Hematopoietic multipotent progenitor cell (in vitro differentiated cells): ENCODE measurements at regions not wholly inside any gene's neighbourhood (a gene's known extent, or its start where the extent isn't known, plus 50 kb on each side); places are given as distances from the start of the nearest gene placed in this dataset.

Source experiments
- DNase-seq, 3 donors: peaks; one replicate each; pipeline ENCODE4 v3.0.0-alpha.2; 2011 to 2015; ENCODE audit warnings: low read depth in 2 of 3, low spot score in 2 of 3

DNA sequence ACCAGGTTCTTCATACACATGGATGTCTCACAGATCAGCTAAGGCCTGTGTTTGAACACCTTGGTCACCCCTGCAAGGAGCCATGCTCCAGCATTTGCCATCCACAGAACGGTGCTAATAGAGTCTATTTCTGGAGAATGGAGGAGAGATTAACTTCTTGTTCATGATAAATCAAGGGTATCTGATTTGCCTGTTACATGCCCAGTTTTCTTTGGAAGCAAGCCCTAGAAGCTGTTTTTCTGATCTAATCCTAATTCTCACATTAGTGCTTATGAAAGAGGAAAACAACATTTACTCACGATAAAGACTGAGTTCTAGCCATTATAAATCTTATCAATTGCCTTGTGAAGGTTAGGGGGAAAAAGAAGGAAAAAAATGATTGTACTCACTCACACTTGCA lies 119.6 kb upstream of the DTNA start:
- DNase-seq: no peak

- DNase-seq: no peak
Observed at GRCh38 chr18:34591920-34592444, 118.1 kb upstream of the DTNA start.

DNA sequence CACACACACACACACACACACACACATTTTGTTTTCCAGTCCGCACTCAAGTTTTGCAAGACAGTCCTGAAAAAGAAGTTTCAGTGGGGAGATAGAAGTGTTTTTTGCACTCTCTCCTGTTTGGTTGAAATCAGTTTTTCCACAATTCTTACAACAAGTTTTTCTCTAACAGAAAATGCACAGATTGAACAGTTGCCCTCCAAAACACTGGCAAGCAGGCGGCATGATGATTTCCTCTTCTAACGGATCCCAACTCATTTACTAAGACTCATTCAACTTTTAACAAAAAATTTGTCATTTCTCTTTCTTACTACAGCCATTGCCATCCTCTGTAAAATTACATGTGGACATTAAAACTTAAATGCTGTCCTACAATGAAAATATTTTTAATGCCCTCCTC lies 117.6 kb upstream of the DTNA start:
- DNase-seq: no peak

DNA sequence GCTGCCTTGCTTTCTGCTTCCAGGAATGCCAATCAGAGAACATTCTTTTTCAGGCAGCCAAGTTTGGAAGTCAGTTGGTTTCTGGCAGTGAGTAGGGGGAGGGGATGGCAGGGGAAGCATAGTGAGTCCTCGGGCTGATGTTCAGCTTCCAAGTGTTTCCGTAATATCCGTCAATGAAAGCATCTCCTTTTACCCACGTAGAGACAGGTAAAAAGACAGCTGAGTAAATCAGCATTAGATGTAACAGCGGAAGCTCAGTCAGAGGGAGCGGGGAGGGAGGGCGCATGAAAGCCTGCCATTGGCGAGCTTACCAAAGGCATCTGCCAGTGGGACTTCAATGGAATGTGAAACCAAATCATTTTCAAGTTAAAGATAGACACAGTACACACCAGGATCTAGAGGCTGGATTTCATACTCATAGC lies 117.1 kb upstream of the DTNA start:
- DNase-seq: peak in 1 of 3 donors; percentile 4

GRCh38 chr18:34594266-34594665 lies 115.8 kb upstream of the DTNA start:
- no peak for DNase-seq

DNA sequence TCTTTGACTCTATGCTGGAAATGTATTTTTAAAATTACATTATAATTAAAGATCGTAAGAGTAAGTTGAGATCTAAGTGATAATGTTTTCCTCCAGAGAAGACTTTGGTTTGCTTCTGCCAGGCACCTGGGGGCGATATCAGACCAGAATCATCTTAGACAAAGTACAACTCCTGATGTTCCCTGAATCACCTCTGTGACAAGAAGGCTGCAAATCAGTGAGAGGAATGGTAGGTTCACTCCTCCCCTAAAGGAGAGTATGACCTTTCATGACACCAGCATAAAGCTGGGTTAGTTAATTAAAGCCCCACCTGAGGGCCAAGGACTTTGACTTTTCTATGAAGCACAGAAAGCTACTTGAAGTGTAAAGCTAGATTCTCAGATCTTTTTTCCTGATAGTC lies 114.4 kb upstream of the DTNA start:
- DNase-seq: peak in 1 of 3 donors; percentile 14

DNA sequence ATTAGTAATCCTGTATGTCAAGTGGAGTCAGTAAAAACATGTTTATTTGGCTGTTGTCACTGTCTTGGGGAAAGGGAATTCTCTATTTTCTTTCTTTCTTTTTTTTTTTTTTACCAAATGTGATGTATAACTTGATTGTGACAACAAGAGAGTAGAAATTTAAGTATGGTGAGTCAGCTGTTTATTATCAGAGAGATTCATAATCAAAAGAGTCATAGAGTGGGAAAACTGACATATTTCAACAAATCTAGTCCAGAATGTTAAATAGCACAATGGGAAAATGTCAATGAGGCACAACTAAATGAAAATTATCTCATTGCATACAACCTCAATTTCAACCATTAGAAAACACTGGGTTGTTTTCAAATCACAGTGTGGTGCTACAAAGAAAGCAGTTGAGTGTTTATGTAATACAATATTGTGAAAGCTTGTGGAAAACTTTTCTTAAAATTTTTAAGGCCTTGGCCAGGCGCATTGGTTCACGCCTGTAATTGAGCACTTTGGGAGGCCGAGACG lies 111.9 kb upstream of the DTNA start:
- no peak for DNase-seq

GRCh38 chr18:34600158-34600557 lies 109.9 kb upstream of the DTNA start:
- no peak for DNase-seq

- no peak for DNase-seq
Observed at GRCh38 chr18:34600874-34601656, 109.0 kb upstream of the DTNA start.

- no peak for DNase-seq
Observed at GRCh38 chr18:34604591-34604990, 105.5 kb upstream of the DTNA start.

- DNase-seq: no peak
Observed at GRCh38 chr18:34606851-34607250, 103.2 kb upstream of the DTNA start.

DNA sequence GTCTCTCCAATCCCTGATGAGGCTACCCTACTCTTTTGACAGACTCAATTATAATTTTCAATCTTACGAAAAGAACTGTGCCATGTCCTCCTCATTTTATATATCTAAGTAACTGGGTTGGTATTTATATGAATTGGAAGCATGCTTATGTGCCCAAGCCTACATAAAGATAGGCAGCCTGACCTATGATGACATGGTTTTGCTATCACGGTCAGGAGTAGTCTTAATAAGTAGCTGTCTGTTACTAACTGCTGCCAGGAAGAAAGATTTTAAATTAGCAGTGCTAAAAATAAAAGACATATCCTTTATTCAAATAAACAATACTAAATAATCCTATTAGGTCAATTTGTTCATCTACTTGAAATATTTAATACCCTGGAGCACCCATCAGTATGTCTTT lies 102.0 kb upstream of the DTNA start:
- DNase-seq: no peak

GRCh38 chr18:34609986-34610648 lies 100.0 kb upstream of the DTNA start:
- no peak for DNase-seq

GRCh38 chr18:34611904-34612303 lies 98.2 kb upstream of the DTNA start:
- DNase-seq: no peak

DNA sequence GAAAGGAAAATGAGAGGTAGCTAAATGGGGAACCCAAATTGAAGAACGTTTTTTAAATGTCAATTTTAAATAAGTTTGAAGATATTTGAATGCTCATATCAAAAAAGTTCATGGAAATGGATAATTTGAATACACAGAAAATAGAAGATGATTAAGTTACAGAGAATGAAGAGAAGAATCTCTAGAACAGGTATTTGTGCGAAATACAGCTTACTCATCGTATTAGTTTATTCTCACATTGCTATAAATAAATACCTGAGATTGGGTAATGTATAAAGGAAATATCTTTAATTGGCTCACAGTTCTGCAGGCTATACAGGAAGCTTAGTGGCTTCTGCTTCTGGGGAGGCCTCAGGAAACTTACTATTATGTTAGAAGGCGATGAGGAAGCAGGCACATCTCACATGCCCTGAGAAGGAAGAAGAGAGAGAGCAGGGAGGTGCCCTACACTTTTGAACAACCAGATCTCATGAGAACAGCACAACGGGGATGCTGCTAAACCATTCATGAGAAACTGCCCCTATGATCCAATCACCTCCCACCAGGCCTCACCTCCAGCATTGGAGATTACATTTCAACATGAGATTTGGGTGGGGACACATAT lies 89.7 kb upstream of the DTNA start:
- no peak for DNase-seq

- no peak for DNase-seq
Observed at GRCh38 chr18:34623557-34623956, 86.5 kb upstream of the DTNA start.

GRCh38 chr18:34624551-34624950 lies 85.5 kb upstream of the DTNA start:
- no peak for DNase-seq

DNA sequence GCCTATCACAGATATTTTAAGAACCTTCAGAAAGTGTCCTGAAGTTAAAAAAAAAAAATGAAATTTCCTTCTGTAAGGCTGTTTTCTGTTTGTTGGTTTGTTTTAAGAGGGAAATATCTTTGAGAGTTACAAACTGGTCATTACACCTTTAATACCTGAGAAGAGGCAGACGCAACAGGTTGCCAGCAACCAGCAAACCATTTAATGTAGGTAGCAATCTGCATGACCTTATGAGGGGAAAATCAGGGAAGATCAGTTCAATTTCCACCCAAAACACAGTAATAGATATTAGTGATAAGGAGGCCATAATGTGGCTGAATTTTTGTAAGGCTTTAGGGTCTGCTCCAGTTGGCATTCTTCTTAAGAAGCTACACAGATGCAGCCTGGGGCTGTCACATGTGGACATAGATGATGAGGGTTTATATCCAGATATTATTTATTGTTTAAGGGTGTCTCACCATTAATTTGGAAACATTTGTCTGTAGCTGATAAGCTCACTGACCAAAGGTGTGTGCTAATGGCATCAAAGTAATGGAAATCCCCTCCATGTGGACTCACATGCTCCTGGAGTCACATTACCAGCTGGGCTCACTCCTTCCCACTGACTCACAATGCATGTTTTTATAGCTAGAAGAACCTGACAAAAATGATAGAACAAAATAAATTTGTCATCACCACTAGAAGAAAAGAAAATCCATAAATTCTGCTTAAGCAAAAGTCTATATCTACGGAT lies 83.5 kb upstream of the DTNA start:
- DNase-seq: no peak

DNA sequence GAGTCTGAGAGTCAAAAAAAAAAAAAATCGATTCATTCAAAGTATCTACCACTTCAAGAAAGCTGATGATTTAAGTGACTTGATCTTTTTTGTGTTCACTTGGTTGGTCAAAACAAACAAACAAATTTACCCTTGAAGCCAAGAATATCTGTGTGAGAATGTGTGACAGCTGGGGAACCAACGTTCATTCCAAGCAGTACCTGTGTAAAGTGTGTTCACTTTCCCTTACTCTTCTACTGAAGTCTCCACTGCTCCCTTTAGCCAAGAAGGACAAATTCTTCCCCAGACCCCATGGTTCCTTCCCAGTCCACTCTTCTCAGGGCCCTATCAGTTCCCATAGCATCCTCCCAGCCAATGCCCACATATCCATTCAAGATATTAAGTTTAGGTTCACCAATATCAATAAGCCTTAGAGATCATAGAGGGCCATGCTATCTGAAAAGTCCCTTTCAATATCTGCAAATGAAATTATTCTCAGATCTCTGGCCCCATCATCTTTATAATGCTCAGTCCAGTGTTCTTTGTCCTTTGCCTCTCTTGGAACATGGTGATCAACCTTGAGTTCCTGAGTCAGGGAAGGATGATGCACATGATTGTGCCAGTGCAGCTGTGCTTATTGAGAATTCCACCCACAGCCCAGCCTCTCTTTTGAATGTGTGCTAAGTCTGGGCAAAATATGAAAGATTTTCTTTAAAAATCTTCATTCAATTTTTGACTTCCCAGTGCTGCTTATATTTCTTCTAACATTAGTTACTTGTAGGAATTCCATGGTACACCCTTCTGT lies 82.8 kb upstream of the DTNA start:
- no peak for DNase-seq
